Neural cell (in vitro differentiated cells): ENCODE measurements at regions not wholly inside any gene's neighbourhood (a gene's known extent, or its start where the extent isn't known, plus 50 kb on each side); places are given as distances from the start of the nearest gene placed in this dataset.

Source experiments
- H2AFZ ChIP-seq: fragments of 200-600, 300-800 bp; sonication (generic), shearing (Covaris generic); 2 replicates; pipeline ENCODE4 v1.6.0; 2014; ENCODE audit warnings: low read depth, mild to moderate bottlenecking, antibody characterized with exemption, low read length, moderate library complexity
- H3F3A ChIP-seq: fragments of 200-600 bp; shearing (Covaris generic); 2 replicates; pipeline ENCODE4 v1.6.1; 2016; ENCODE audit warnings: mild to moderate bottlenecking, moderate library complexity, mixed read lengths, antibody characterized with exemption, low read length; ENCODE audit not compliant: insufficient read depth, poor library complexity, severe bottlenecking
- H3K27ac ChIP-seq: fragments of 200-600, 300-800 bp; sonication (generic), shearing (Covaris generic); 2 replicates; pipeline ENCODE4 v1.5.1; 2014; ENCODE audit warnings: mild to moderate bottlenecking, low read length, moderate library complexity
- H3K27me3 ChIP-seq: fragments of 300-800, 200-600 bp; sonication (generic), shearing (Covaris generic); 2 replicates; pipeline ENCODE4 v1.6.0; 2014; ENCODE audit warnings: mild to moderate bottlenecking, low read depth, low read length, moderate library complexity; ENCODE audit not compliant: insufficient read depth
- H3K36me3 ChIP-seq: fragments of 300-800, 200-600 bp; sonication (generic), shearing (Covaris generic); 2 replicates; pipeline ENCODE4 v1.5.1; 2014; ENCODE audit warnings: mild to moderate bottlenecking, antibody characterized with exemption, low read length, moderate library complexity; ENCODE audit not compliant: insufficient read depth
- H3K4me2 ChIP-seq: fragments of 300-800, 200-600 bp; sonication (generic), shearing (Covaris generic); 2 replicates; pipeline ENCODE4 v1.6.0; 2014; ENCODE audit warnings: mild to moderate bottlenecking, low read length
- H3K4me3 ChIP-seq: fragments of 300-800, 200-600 bp; sonication (generic), shearing (Covaris generic); 2 replicates; pipeline ENCODE4 v1.5.1; 2014; ENCODE audit warnings: mild to moderate bottlenecking, low read length, moderate library complexity
- H3K79me2 ChIP-seq: fragments of 200-600 bp; shearing (Covaris generic); replicated peaks from 2 replicates; pipeline ENCODE4 v1.6.0; 2014; ENCODE audit warnings: mild to moderate bottlenecking, low read length, moderate library complexity; ENCODE audit not compliant: insufficient read depth
- H3K9ac ChIP-seq: fragments of 300-800, 200-600 bp; sonication (generic), shearing (Covaris generic); 2 replicates; pipeline ENCODE4 v1.6.1; 2016; ENCODE audit warnings: mild to moderate bottlenecking, low read length, mixed read lengths
- H3K9me2 ChIP-seq: fragments of 200-600 bp; shearing (Covaris generic); 2 replicates; pipeline ENCODE4 v1.6.1; 2016; ENCODE audit warnings: mild to moderate bottlenecking, low read length, mixed read lengths; ENCODE audit not compliant: insufficient read depth
- H3K9me3 ChIP-seq: fragments of 200-600, 300-800 bp; sonication (generic), shearing (Covaris generic); 2 replicates; pipeline ENCODE4 v1.6.1; 2016; ENCODE audit warnings: mild to moderate bottlenecking, mixed run types, low read length, moderate library complexity, mixed read lengths
- H4K20me1 ChIP-seq: fragments of 200-600 bp; shearing (Covaris generic); 2 replicates; pipeline ENCODE4 v1.6.1; 2016; ENCODE audit warnings: mild to moderate bottlenecking, mixed run types; ENCODE audit not compliant: insufficient read depth
- CTCF ChIP-seq: fragments of 450-650 bp; IDR thresholded peaks from 2 replicates; pipeline ENCODE4 v1.5.1; 2014; ENCODE audit warnings: antibody characterized with exemption, mild to moderate bottlenecking, moderate library complexity; ENCODE audit not compliant: poor library complexity, severe bottlenecking
- EP300 ChIP-seq: fragments of 450-650 bp; conservative IDR thresholded peaks from 2 replicates; pipeline ENCODE4 v1.6.1; 2014; ENCODE audit warnings: antibody characterized with exemption, mild to moderate bottlenecking, moderate library complexity; ENCODE audit not compliant: poor library complexity, severe bottlenecking
- EZH2 ChIP-seq: fragments of 200-600, 300-800 bp; shearing (Covaris generic), sonication (generic); IDR thresholded peaks from 2 replicates; pipeline ENCODE4 v1.6.1; 2014; ENCODE audit warnings: antibody characterized with exemption, low read length, borderline replicate concordance, mild to moderate bottlenecking; ENCODE audit not compliant: insufficient read depth, poor library complexity, severe bottlenecking
- MXI1 ChIP-seq: fragments of 450-650 bp; conservative IDR thresholded peaks from 2 replicates; pipeline ENCODE4 v1.6.1; 2014; ENCODE audit warnings: antibody characterized with exemption, mild to moderate bottlenecking; ENCODE audit not compliant: poor library complexity, severe bottlenecking
- POLR2AphosphoS5 ChIP-seq: IDR thresholded peaks from 2 replicates; pipeline ENCODE4 v1.6.1; 2012
- RAD21 ChIP-seq: fragments of 450-650 bp; conservative IDR thresholded peaks from 2 replicates; pipeline ENCODE4 v1.6.1; 2014; ENCODE audit warnings: antibody characterized with exemption, mild to moderate bottlenecking, moderate library complexity
- REST ChIP-seq: IDR thresholded peaks from 2 replicates; pipeline ENCODE4 v1.6.1; 2012; ENCODE audit warnings: borderline replicate concordance
- SMC3 ChIP-seq: fragments of 450-650 bp; conservative IDR thresholded peaks from 2 replicates; pipeline ENCODE4 v1.6.1; 2014; ENCODE audit warnings: antibody characterized with exemption, mild to moderate bottlenecking, moderate library complexity; ENCODE audit not compliant: poor library complexity
- TAF1 ChIP-seq: IDR thresholded peaks from 2 replicates; pipeline ENCODE4 v1.6.1; 2012; ENCODE audit warnings: low read depth

DNA sequence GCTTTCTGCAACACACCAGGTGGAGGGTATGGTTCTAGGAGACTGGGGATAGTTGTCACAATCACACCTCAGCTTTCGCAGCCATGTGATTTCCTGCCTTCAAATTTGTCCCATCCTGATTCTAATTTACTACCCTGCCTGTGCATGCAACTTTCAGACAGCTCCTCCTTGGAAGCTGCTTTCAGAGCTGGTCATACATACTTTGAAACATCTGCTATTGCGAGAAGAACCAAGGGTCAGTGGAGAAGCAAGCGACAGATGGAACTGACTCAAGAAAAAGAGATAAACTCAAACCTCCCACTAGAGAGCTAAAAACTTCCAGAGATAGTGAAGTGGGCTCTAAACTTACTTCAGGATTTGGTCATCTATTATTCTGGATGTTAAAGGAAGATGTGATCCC, 381.7 kb upstream of the FGF13 start:
- H3K36me3 ChIP-seq = no peaks in the 10 kb centered on the region
- TF ChIP-seq CTCF (no peak), EP300 (no peak), RAD21 (no peak), TAF1 (no peak), EZH2 (no peak), REST (no peak), POLR2AphosphoS5 (no peak), SMC3 (no peak), MXI1 (no peak)
- no peaks in the 10 kb centered on the region for H4K20me1 ChIP-seq
- no peaks in the 10 kb centered on the region for H3F3A ChIP-seq
- H3K27me3 ChIP-seq = no peaks in the 10 kb centered on the region
- no peak overlapping the region for H3K4me3 ChIP-seq
- H3K4me2 ChIP-seq = no peak overlapping the region
- H3K9ac ChIP-seq = no peak overlapping the region
- no peaks in the 10 kb centered on the region for H3K9me2 ChIP-seq
- no peaks in the 10 kb centered on the region for H3K9me3 ChIP-seq
- H2AFZ ChIP-seq = no peak overlapping the region
- no peaks in the 10 kb centered on the region for H3K79me2 ChIP-seq
- no peak overlapping the region for H3K27ac ChIP-seq

- Histone ChIP-seq H3K9me3 (no peaks in the 10 kb centered on the region), H3K79me2 (no peaks in the 10 kb centered on the region), H2AFZ (no peak overlapping the region), H3F3A (no peaks in the 10 kb centered on the region), H3K9ac (no peak overlapping the region), H3K27ac (no peak overlapping the region), H3K4me3 (no peak overlapping the region), H3K36me3 (no peaks in the 10 kb centered on the region), H3K4me2 (no peak overlapping the region), H3K27me3 (no peaks in the 10 kb centered on the region), H3K9me2 (no peaks in the 10 kb centered on the region), H4K20me1 (no peaks in the 10 kb centered on the region)
- TF ChIP-seq EZH2 (no peak), SMC3 (no peak), EP300 (no peak), POLR2AphosphoS5 (no peak), REST (no peak), MXI1 (no peak), TAF1 (no peak), CTCF (no peak), RAD21 (no peak)
Measured at GRCh38 chrX:139091878-139092277, 380.4 kb upstream of the FGF13 start.
